Loucy (cell line): ENCODE measurements at regions not wholly inside any gene's neighbourhood (a gene's known extent, or its start where the extent isn't known, plus 50 kb on each side); places are given as distances from the start of the nearest gene placed in this dataset.

ENCODE experiments used
- H2AFZ ChIP-seq: fragments of 200-600 bp; sonication (generic); 2 replicates; pipeline ENCODE4 v1.6.0; 2016; ENCODE audit warnings: antibody characterized with exemption, mild to moderate bottlenecking, low read length, moderate library complexity
- H3F3A ChIP-seq: fragments of 200-600 bp; 2 replicates; pipeline ENCODE4 v1.6.0; 2016; ENCODE audit warnings: antibody characterized with exemption, low read depth, mild to moderate bottlenecking
- H3K27me3 ChIP-seq: fragments of 200-600 bp; sonication (generic); 2 replicates; pipeline ENCODE4 v1.6.1; 2014; ENCODE audit warnings: low read length, mild to moderate bottlenecking; ENCODE audit not compliant: insufficient read depth, poor library complexity, severe bottlenecking
- H3K36me3 ChIP-seq: fragments of 200-600 bp; sonication (generic); 2 replicates; pipeline ENCODE4 v1.6.1; 2016; ENCODE audit warnings: low read length; ENCODE audit not compliant: insufficient read depth
- H3K4me1 ChIP-seq: fragments of 200-600 bp; sonication (generic); 2 replicates; pipeline ENCODE4 v1.5.1; 2014; ENCODE audit warnings: low read length, mild to moderate bottlenecking; ENCODE audit not compliant: insufficient read depth, poor library complexity, severe bottlenecking
- H3K4me2 ChIP-seq: fragments of 200-600 bp; sonication (generic); 2 replicates; pipeline ENCODE4 v1.6.0; 2014; ENCODE audit warnings: antibody characterized with exemption, low read length, low read depth, mild to moderate bottlenecking; ENCODE audit not compliant: poor library complexity, severe bottlenecking
- H3K4me3 ChIP-seq: fragments of 200-600 bp; sonication (generic); 2 replicates; pipeline ENCODE4 v1.5.1; 2014; ENCODE audit warnings: low read length, mild to moderate bottlenecking, mixed read lengths; ENCODE audit not compliant: poor library complexity, severe bottlenecking
- H3K79me2 ChIP-seq: fragments of 200-600 bp; sonication (generic); 2 replicates; pipeline ENCODE4 v1.6.1; 2014; ENCODE audit warnings: low read length; ENCODE audit not compliant: insufficient read depth
- H3K9ac ChIP-seq: fragments of 200-600 bp; sonication (generic); 2 replicates; pipeline ENCODE4 v1.6.0; 2014; ENCODE audit warnings: mild to moderate bottlenecking, low read depth, low read length, moderate library complexity; ENCODE audit not compliant: poor library complexity, severe bottlenecking
- H3K9me2 ChIP-seq: fragments of 200-600 bp; sonication (generic); replicated peaks from 2 replicates; pipeline ENCODE4 v1.6.1; 2016; ENCODE audit warnings: low read depth, low read length, mixed read lengths
- H3K9me3 ChIP-seq: fragments of 200-600 bp; sonication (generic); 2 replicates; pipeline ENCODE4 v1.6.1; 2014; ENCODE audit warnings: mild to moderate bottlenecking, antibody characterized with exemption, low read length, low read depth; ENCODE audit not compliant: insufficient read depth
- H4K20me1 ChIP-seq: fragments of 200-600 bp; sonication (generic); 2 replicates; pipeline ENCODE4 v1.6.0; 2014; ENCODE audit warnings: antibody characterized with exemption, low read length, mild to moderate bottlenecking; ENCODE audit not compliant: insufficient read depth, poor library complexity, severe bottlenecking
- EZH2phosphoT487 ChIP-seq: fragments of 200-600 bp; IDR thresholded peaks from 2 replicates; pipeline ENCODE4 v1.6.1; 2018; ENCODE audit warnings: antibody characterized with exemption, mild to moderate bottlenecking, moderate library complexity, borderline replicate concordance
- TF ChIP-seq, protein P1 (sequence below): fragments of 200-600 bp; sonication (generic); conservative IDR thresholded peaks from 2 replicates; pipeline ENCODE4 v1.5.1; 2014; ENCODE audit warnings: mild to moderate bottlenecking, antibody characterized with exemption, low read length

- Histone ChIP-seq H3K4me3 (no peak overlapping the region), H2AFZ (no peak overlapping the region), H3K36me3 (no peaks in the 10 kb centered on the region), H3K4me1 (no peaks in the 10 kb centered on the region), H3K9me2 (no peaks in the 10 kb centered on the region), H3K9me3 (no peaks in the 10 kb centered on the region), H3K9ac (no peak overlapping the region), H3K79me2 (no peaks in the 10 kb centered on the region), H4K20me1 (no peaks in the 10 kb centered on the region), H3F3A (no peaks in the 10 kb centered on the region), H3K27me3 (no peaks in the 10 kb centered on the region), H3K4me2 (no peak overlapping the region)
- TF ChIP-seq EZH2phosphoT487: no peak
- TF ChIP-seq, protein P1, sequence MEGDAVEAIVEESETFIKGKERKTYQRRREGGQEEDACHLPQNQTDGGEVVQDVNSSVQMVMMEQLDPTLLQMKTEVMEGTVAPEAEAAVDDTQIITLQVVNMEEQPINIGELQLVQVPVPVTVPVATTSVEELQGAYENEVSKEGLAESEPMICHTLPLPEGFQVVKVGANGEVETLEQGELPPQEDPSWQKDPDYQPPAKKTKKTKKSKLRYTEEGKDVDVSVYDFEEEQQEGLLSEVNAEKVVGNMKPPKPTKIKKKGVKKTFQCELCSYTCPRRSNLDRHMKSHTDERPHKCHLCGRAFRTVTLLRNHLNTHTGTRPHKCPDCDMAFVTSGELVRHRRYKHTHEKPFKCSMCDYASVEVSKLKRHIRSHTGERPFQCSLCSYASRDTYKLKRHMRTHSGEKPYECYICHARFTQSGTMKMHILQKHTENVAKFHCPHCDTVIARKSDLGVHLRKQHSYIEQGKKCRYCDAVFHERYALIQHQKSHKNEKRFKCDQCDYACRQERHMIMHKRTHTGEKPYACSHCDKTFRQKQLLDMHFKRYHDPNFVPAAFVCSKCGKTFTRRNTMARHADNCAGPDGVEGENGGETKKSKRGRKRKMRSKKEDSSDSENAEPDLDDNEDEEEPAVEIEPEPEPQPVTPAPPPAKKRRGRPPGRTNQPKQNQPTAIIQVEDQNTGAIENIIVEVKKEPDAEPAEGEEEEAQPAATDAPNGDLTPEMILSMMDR: no peak
These were observed 353.0 kb downstream of the TGFB2 start for GRCh38 chr1:218698141-218698540.

DNA sequence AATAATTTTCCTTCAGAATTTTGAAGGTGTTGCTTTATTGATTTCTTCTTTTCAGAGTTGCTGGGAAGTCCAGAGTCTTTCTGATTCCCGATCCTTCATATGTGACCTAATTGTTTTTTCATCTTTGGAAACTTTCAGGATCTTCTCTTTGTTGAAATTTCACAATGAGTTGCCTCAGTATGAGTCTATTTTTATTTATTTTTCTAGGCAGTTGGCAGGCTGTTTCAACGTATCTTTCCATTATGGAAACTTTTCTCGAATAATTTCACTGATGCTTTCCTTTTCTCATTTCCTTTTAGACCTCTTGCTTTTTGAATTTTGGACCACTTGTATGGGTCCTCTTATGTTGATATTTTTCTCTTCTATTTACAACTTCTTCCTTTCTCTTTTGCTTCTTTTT, 354.3 kb downstream of the TGFB2 start:
- Histone ChIP-seq H3K4me1 (no peaks in the 10 kb centered on the region), H3K4me3 (no peak overlapping the region), H3K36me3 (no peaks in the 10 kb centered on the region), H3F3A (no peaks in the 10 kb centered on the region), H3K4me2 (no peak overlapping the region), H3K27me3 (no peaks in the 10 kb centered on the region), H3K9me3 (no peaks in the 10 kb centered on the region), H2AFZ (no peak overlapping the region), H4K20me1 (no peaks in the 10 kb centered on the region), H3K79me2 (no peaks in the 10 kb centered on the region), H3K9me2 (no peaks in the 10 kb centered on the region), H3K9ac (no peak overlapping the region)
- TF ChIP-seq EZH2phosphoT487: no peak
- TF ChIP-seq, protein P1: no peak

GRCh38 chr1:218699865-218700264, 354.7 kb downstream of the TGFB2 start:
- Histone ChIP-seq H2AFZ (no peak overlapping the region), H3K9me3 (no peaks in the 10 kb centered on the region), H3K4me2 (no peak overlapping the region), H3F3A (no peaks in the 10 kb centered on the region), H3K79me2 (no peaks in the 10 kb centered on the region), H4K20me1 (no peaks in the 10 kb centered on the region), H3K36me3 (no peaks in the 10 kb centered on the region), H3K4me1 (no peaks in the 10 kb centered on the region), H3K27me3 (no peaks in the 10 kb centered on the region), H3K4me3 (no peak overlapping the region), H3K9ac (no peak overlapping the region), H3K9me2 (no peaks in the 10 kb centered on the region)
- TF ChIP-seq, protein P1: no peak
- TF ChIP-seq EZH2phosphoT487: no peak
